COR-L47 (cell line): ENCODE measurements at regions not wholly inside any gene's neighbourhood (a gene's known extent, or its start where the extent isn't known, plus 50 kb on each side); places are given as distances from the start of the nearest gene placed in this dataset.

Experiments used
- DNase-seq: peaks from one replicate; lab custom pipeline; 2025; lab: John Stamatoyannopoulos, UW

DNA sequence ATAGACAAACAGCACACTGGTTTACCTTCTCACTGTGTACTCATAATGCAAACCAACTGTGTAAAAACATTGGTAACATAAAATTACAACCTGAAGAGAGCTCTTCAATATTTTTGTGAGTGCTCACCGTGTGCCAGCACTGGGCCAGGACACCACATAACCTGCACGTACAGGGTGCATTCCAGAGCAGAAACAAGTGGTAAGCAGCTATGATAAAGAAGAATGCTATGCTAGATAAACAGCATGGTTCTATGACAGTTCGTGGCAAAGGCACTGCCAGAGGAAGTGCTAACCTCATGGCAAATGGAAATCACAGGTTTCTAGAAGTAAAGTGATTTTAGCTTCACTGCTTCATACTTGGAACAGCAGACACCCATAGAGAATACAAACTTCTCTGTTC lies 343.5 kb downstream of the MTX2 start:
- DNase-seq = no peak

- no peak for DNase-seq
Measured at GRCh38 chr2:176613323-176613987, 344.2 kb downstream of the MTX2 start.

GRCh38 chr2:176614049-176614448 lies 344.8 kb downstream of the MTX2 start:
- no peak for DNase-seq

DNA sequence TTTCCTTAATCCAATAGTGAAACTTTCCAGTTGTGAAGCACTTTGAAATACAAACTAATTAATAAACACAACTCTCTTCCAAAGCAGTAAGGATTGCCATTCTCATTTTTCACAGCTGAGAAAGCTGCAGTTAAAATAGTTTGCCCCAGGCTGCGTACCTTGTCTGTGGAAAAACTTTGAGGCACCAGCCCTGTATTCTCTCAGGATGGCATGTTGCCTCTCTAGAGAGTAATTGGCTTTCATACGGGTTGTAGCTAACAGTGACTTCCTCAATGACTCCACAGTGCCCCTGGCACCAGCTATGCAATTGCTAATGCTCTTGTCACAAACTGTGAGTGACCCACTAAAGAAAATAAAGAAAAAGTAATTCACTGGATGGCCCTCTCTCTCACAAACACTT lies 345.7 kb downstream of the MTX2 start:
- no peak for DNase-seq

DNA sequence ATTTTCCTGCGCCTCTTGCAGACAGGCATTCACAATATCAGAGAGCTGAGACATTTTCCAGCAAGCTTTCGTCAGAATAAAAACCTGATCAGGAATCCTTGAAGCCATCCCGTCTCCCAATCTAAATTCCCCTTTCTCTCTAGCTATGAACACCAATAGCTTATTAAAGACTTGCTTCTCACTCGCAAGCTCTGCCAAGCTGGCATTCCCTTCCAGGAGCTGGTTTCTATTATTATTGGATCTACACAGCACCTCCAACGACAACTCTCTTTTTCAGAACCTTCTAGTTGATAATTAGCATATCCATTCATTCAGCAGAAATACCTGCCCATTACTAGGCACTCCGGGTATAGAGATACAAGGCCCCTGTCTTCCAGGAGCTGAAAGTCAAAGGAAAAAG lies 350.3 kb downstream of the MTX2 start:
- DNase-seq = no peak

- DNase-seq = no peak
Measured at GRCh38 chr2:176621350-176621749, 352.1 kb downstream of the MTX2 start.

DNA sequence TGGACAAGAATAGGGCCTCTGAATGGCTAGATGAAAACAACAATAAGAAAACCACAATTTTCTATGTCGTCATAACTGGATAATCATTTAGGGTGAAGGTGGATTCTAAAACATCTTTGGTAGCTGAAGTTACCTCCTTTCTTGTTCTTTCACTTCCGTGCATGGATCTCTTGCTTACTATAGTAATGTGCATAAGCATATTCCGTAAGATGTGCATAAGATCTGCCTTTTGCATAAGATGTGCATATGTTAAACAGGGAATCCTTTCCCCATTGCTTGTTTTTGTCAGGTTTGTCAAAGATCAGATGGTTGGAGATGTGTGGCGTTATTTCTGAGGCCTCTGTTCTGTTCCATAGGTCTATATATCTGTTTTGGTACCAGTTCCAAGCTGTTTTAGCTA lies 353.6 kb downstream of the MTX2 start:
- no peak for DNase-seq

DNA sequence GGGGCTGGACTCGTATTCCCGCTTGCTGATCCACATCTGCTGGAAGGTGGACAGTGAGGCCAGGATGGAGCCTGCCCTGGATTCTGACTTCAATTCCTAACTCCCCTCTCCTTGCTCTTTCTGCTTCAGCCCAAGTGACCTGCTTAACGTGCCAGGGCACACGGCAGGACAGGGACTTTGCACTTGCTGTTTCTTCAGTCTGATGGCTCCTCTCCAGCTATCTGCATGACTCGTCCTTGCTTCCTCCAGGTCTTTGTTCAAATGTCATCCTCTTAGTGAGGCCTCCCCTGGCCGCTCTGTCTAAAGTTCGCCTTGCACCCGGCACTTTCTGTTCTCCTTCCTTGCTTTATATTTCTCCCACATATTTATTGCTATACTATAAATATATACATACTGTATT lies 357.6 kb downstream of the MTX2 start:
- DNase-seq = no peak

GRCh38 chr2:176628438-176628837 lies 359.2 kb downstream of the MTX2 start:
- DNase-seq = no peak

GRCh38 chr2:176633754-176634153 lies 364.5 kb downstream of the MTX2 start:
- no peak for DNase-seq

- no peak for DNase-seq
Measured at GRCh38 chr2:176636401-176636800, 367.2 kb downstream of the MTX2 start.

- DNase-seq = no peak
Measured at GRCh38 chr2:176637142-176637485, 367.9 kb downstream of the MTX2 start.

DNA sequence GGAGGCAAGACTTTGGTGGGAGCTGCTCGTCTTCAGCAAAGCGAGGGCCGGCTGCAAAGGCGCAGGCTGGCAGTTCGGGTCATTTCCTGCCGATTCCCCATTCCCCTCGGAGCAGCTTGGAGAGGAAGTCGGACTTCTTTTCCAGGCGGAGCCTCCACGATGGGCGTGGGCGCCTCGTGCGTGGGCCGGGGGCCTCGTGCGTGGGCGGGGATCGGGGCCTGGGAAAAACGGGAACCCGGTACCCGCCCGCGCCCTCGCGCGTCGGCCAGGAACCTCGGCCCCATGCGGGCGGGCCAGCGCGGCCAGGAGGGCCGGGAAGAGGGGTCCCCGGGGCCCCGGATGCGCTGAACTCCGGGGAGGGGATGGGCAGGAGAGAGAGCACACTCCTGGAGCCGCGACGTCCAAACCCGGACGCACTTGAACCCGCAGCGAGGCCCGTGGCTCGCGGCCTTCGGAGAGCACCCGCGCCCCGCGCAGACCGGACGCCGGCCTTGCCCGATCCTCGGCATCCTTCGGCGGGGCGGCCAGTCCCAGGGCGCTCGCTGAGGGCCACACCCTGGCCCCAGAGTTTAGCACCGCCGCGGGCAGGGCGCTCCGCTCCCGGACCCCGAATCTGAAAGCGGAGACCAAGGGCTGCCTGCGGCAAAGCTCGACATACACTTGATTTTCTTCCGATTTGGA lies 368.4 kb downstream of the MTX2 start:
- DNase-seq = peak; percentile 56

- peak; percentile 68 for DNase-seq
Measured at GRCh38 chr2:176638167-176639015, 369.1 kb downstream of the MTX2 start.

- no peak for DNase-seq
Measured at GRCh38 chr2:176639016-176639343, 369.7 kb downstream of the MTX2 start.

DNA sequence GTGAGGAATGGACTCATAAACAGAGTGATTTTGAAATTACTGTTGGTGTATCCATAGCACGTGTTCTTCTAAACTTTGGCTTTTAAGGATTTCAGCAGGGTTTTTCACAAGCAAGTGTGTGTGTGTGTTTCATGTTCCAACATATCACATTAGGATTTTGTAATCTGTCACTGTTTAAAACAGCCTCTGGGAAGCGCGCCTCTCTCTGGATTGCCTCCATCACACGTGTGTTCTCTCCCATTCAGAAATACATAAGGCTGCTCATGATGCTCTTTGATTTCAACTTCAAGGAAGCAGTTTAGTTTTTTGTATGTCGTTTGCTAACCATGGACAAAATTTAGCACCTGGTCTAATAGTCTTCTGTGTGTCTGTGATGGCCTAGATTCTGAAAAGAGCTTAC lies 370.4 kb downstream of the MTX2 start:
- DNase-seq = no peak

- DNase-seq = no peak
Measured at GRCh38 chr2:176641436-176641835, 372.2 kb downstream of the MTX2 start.

DNA sequence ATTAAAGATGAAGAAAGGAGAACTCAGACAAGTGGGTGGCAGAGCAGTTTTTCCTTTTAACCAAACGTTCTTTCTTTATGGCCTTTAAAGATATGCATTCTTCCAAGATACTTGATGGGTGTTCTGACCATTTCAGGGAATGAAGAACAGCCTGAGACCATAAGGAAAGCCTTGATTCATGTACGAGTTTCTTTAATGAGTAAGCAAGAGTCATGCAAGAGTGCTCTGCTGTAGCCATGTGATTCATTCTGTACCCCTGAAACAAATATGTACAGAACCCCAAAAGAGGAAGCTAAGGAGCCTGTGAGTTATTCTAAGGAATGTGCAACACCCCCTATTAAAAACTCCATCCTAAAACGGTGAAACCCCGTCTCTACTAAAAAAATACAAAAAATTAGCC lies 372.8 kb downstream of the MTX2 start:
- no peak for DNase-seq

GRCh38 chr2:176643646-176644045 lies 374.4 kb downstream of the MTX2 start:
- DNase-seq = peak; percentile 81

DNA sequence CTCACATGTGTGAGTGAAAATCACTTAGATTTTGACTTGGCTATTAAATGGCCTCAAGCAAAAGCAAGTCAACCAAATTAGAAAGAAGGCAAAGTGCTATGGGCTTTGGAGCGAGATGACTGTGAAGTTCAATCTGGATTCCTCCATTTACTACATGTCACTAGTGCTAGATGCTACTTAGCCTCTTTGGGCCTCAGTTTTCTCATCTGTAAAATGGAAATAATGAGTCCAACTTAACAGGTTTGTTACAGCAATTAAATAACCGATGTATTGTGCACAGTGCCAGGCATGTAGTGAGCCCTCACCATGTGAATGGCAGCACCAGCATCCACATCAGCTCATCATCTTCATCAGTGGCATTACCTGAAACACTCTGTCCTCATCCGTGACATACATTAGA lies 376.3 kb downstream of the MTX2 start:
- DNase-seq = no peak

DNA sequence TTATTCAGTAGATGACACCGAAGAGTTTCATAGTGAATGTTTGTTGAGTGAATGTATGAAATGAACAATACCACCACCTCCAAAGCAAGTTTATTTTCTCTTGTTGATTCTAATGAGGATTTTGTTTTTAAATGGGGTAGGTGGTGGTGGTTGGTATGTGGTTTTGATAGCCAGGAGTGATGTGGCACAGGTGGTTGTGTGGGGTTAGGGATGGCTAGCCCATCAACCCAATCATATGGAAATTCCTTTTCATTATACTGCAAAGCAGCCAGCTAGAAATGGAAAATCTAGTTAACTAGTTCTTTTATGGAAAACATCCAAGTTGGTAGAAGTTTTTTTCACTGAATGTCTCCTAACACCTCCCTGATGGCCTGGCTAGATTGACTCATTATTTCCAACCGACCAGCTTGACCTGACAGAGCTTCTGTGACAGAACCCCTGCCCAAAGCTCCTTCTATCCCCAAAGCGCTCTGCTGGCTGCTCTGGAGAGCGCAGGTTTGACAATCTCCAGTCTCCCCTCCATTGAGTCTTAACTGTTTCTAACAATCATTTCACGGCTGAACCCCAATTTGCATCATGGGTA lies 376.9 kb downstream of the MTX2 start:
- no peak for DNase-seq

DNA sequence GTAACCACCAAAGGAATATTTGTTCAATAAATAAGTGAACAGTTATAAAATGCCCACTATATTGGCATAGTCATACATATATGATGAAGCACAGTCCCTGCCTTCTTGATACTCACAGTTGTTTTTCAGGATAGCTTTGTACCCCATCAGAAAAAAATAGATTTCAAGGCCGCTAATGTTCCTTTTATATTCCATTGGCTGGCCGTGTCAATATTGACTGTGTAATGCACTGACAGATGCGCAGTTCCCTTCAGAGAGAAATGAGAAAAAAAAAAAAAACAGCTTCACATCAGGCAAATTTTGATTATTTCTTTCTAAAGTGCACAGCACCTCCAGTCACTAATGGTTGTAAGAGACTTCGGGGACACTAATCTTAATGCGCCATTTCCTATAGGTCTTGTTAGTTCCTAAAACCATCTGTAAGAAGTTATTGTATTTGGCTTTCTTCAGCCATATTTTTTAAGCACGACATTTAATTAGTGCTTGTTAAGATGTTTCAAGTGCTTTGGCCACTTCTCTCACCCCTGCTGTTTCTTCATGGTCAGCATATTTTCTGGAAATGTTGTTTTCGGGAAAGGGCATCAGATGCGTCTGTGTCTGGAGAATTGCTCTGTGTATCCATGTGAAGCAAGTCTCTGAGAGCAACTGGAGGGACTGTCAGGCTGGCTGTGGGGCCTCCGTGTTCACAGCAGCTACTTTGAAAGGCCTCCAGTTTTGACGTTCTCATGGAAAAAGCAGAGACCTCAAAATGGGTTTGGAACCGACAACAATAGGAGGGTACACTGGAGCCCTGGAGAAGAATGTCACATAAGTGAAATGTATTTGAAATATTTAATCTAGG lies 378.3 kb downstream of the MTX2 start:
- DNase-seq = no peak
